ENCODE measurements at regions not wholly inside any gene's neighbourhood (a gene's known extent, or its start where the extent isn't known, plus 50 kb on each side); places are given as distances from the start of the nearest gene placed in this dataset.
"Not testable (repeated sequence)": the region's sequence is repeated elsewhere in the genome, so short reads cannot be mapped to it uniquely, and the experiment has no call there.

DNA sequence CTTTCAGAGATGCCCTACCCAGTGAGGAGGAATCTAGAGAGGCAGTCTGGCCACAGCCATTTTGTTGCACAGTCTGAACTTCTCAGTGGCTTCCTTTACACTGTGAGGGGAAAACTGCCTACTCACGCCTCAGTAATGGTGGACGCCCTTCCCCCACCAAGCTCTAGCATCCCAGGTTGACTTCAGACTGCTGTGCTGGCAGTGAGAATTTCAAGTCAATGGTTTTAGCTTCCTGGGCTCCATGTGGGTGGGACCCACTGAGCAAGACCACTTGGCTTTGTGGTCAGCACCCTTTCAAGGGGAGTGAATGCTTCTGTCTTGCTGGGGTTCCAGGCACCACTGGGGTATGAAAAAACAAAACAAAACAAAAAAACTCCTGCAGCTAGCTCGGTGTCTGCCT, 663.2 kb upstream of the ZNF385D start:
- H2AFZ ChIP-seq (ENCODE audit: low read length) = peak overlapping the region; percentile 22; the same call in 1 of the 2 replicates
- H3K27ac ChIP-seq (ENCODE audit: low read depth, low read length) = no peak overlapping the region
- no peak overlapping the region for H4K91ac ChIP-seq (replicated peaks; ENCODE audit: insufficient read length, low read length)
- no peak overlapping the region for H3K14ac ChIP-seq (ENCODE audit: insufficient read length)
- ChIA-PET POLR2A (ENCODE audit: partially characterized antibody) (interaction anchor here (1.0 kb wide), 1 partner anchor 15 kb away, joined by 3 read pairs; no protein-coding TSS in a partner anchor), CTCF (ENCODE audit: partially characterized antibody) (no interaction called here)
- FAIRE-seq (no peak), DNase-seq (ENCODE audit: low read depth in 1 of 2, low spot score in 2 of 2) (no peak)
- no peak overlapping the region for H2BK20ac ChIP-seq (ENCODE audit: low read length)
- 85% methylated on average over 3 of the region's 3 CpGs; no CpG with 5 or more reads in 1 of the 2 experiments for WGBS, 2 experiments (ENCODE audit: extremely low coverage in 1 of 2, insufficient coverage in 1 of 2, insufficient read length in 1 of 2, insufficient replicate concordance in 2 of 2, low coverage in 1 of 2, low lambda C conversion rate in 2 of 2, missing lambda C conversion rate in 1 of 2)
- no peak overlapping the region for H2BK15ac ChIP-seq (ENCODE audit: low read length)
- H3K79me1 ChIP-seq (ENCODE audit: low read depth, low read length) = no peaks in the 10 kb centered on the region
- peaks cover 7 to 16% of the 10 kb centered on the region in 2 experiments; a peak in 3 of 4 replicates for H3K9me3 ChIP-seq (ENCODE audit: insufficient read depth in 2 of 2, low read depth in 1 of 2, low read length in 1 of 2)
- no peak overlapping the region for H4K5ac ChIP-seq (ENCODE audit: insufficient read length, low read depth, low read length)
- no peak overlapping the region for H3K9ac ChIP-seq (replicated peaks in 1 of 4; ENCODE audit: extremely low read depth in 1 of 4, low read depth in 3 of 4, low read length in 3 of 4)
- H3K23me2 ChIP-seq (ENCODE audit: low read depth, low read length) = no peaks in the 10 kb centered on the region
- H3K56ac ChIP-seq (replicated peaks; ENCODE audit: insufficient read length, low read depth, low read length) = no peak overlapping the region
- no peak overlapping the region for H2BK12ac ChIP-seq (ENCODE audit: low read depth, low read length)
- no peak overlapping the region for H3K4ac ChIP-seq (replicated peaks; ENCODE audit: insufficient read length, low read depth, low read length)
- H3K18ac ChIP-seq (ENCODE audit: extremely low read depth, low read length) = no peak overlapping the region
- peaks cover 0 to 2% (median 0%) of the 10 kb centered on the region in 4 experiments; a peak in 2 of 8 replicates for H3K36me3 ChIP-seq (ENCODE audit: control insufficient read depth in 2 of 4, insufficient read depth in 4 of 4, low read length in 3 of 4)
- H3K23ac ChIP-seq (ENCODE audit: insufficient read length) = no peak overlapping the region
- no peak overlapping the region for H2AK5ac ChIP-seq (ENCODE audit: low read depth, low read length)
- H3K79me2 ChIP-seq (ENCODE audit: control insufficient read depth in 1 of 2, insufficient read depth in 2 of 2, low read length in 2 of 2) = no peaks in the 10 kb centered on the region
- H4K20me1 ChIP-seq (replicated peaks in 1 of 2; ENCODE audit: control insufficient read depth in 1 of 2, insufficient read depth in 2 of 2, low read length in 2 of 2) = no peaks in the 10 kb centered on the region
- H2BK120ac ChIP-seq (replicated peaks; ENCODE audit: low read depth, low read length) = no peak overlapping the region
- H3K4me3 ChIP-seq (ENCODE audit: extremely low read depth in 1 of 4, insufficient read depth in 2 of 4, low read depth in 3 of 4, low read length in 4 of 4) = no peak overlapping the region
- peak overlapping the region; percentile 57; the same call in 1 of the 2 replicates for H4K8ac ChIP-seq (ENCODE audit: extremely low read depth, insufficient read depth, low read length)
- H3K4me1 ChIP-seq (replicated peaks in 1 of 4; ENCODE audit: control insufficient read depth in 3 of 4, insufficient read depth in 4 of 4, low read length in 3 of 4) = no peaks in the 10 kb centered on the region
- TF ChIP-seq BRCA1 (IDR thresholded peaks at IDR 0.05; ENCODE audit: low read depth, low read length) = no peak
- no peaks in the 10 kb centered on the region for H3K27me3 ChIP-seq (replicated peaks in 1 of 4; ENCODE audit: control insufficient read depth in 3 of 4, extremely low read depth in 1 of 4, insufficient read depth in 3 of 4, low read length in 3 of 4)
- H2BK5ac ChIP-seq (ENCODE audit: low read depth, low read length) = no peak overlapping the region
- H3K4me2 ChIP-seq (ENCODE audit: insufficient read depth in 1 of 2, low read depth in 2 of 2, low read length in 2 of 2) = no peak overlapping the region

DNA sequence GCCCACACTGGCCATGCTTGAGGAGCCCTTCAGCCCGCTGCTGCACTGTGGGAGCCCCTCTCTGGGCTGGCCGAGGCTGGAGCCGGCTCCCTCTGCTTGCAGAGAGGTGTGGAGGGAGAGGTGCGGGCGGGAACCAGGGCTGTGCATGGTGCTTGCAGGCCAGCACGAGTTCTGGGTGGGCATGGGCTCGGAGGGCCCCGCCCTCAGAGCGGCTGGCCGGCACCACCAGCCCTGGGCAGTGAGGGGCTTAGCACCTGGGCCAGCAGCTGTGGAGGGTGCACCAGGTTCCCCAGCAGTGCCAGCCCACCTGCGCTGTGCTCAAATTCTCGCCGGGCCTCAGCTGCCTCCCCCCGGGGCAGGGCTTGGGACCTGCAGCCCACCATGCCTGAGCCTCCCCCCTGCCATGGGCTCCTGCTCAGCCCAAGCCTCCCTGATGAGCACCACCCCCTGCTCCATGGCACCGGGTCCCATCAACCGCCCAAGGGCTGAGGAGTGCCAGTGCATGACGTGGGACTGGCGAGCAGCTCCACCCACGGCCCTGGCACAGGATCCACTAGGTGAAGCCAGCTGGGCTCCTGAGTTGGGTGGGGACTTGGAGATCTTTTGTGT, 665.9 kb upstream of the ZNF385D start:
- FAIRE-seq; H2BK5ac ChIP-seq (ENCODE audit: low read depth, low read length); DNase-seq (ENCODE audit: low read depth in 1 of 2, low spot score in 2 of 2); H2AFZ ChIP-seq (ENCODE audit: low read length); H2BK120ac ChIP-seq (replicated peaks; ENCODE audit: low read depth, low read length); H3K23ac ChIP-seq (ENCODE audit: insufficient read length); H4K5ac ChIP-seq (ENCODE audit: insufficient read length, low read depth, low read length); H2AK5ac ChIP-seq (ENCODE audit: low read depth, low read length); H3K79me2 ChIP-seq (ENCODE audit: control insufficient read depth in 1 of 2, insufficient read depth in 2 of 2, low read length in 2 of 2); H3K23me2 ChIP-seq (ENCODE audit: low read depth, low read length); H3K27me3 ChIP-seq (replicated peaks in 1 of 4; ENCODE audit: control insufficient read depth in 3 of 4, extremely low read depth in 1 of 4, insufficient read depth in 3 of 4, low read length in 3 of 4); H3K56ac ChIP-seq (replicated peaks; ENCODE audit: insufficient read length, low read depth, low read length); H4K20me1 ChIP-seq (replicated peaks in 1 of 2; ENCODE audit: control insufficient read depth in 1 of 2, insufficient read depth in 2 of 2, low read length in 2 of 2); H4K8ac ChIP-seq (ENCODE audit: extremely low read depth, insufficient read depth, low read length); H3K36me3 ChIP-seq (ENCODE audit: control insufficient read depth in 2 of 4, insufficient read depth in 4 of 4, low read length in 3 of 4); H3K18ac ChIP-seq (ENCODE audit: extremely low read depth, low read length); H3K4me2 ChIP-seq (ENCODE audit: insufficient read depth in 1 of 2, low read depth in 2 of 2, low read length in 2 of 2); H2BK15ac ChIP-seq (ENCODE audit: low read length); H3K4me1 ChIP-seq (replicated peaks in 1 of 4; ENCODE audit: control insufficient read depth in 3 of 4, insufficient read depth in 4 of 4, low read length in 3 of 4); H4K91ac ChIP-seq (replicated peaks; ENCODE audit: insufficient read length, low read length); H2BK12ac ChIP-seq (ENCODE audit: low read depth, low read length); H3K4me3 ChIP-seq (ENCODE audit: extremely low read depth in 1 of 4, insufficient read depth in 2 of 4, low read depth in 3 of 4, low read length in 4 of 4); H3K4ac ChIP-seq (replicated peaks; ENCODE audit: insufficient read length, low read depth, low read length); H2BK20ac ChIP-seq (ENCODE audit: low read length); H3K14ac ChIP-seq (ENCODE audit: insufficient read length); POLR2A ChIA-PET (ENCODE audit: partially characterized antibody); H3K9ac ChIP-seq (replicated peaks in 1 of 4; ENCODE audit: extremely low read depth in 1 of 4, low read depth in 3 of 4, low read length in 3 of 4); H3K27ac ChIP-seq (ENCODE audit: low read depth, low read length); H3K79me1 ChIP-seq (ENCODE audit: low read depth, low read length): not testable (repeated sequence)
- CTCF ChIA-PET (ENCODE audit: partially characterized antibody) = interaction anchor here (0.9 kb wide), 1 partner anchor 147 kb away, joined by 4 read pairs; no protein-coding TSS in a partner anchor
- 74% methylated on average over 17 of the region's 19 CpGs; no CpG with 5 or more reads in 1 of the 2 experiments for WGBS, 2 experiments (ENCODE audit: extremely low coverage in 1 of 2, insufficient coverage in 1 of 2, insufficient read length in 1 of 2, insufficient replicate concordance in 2 of 2, low coverage in 1 of 2, low lambda C conversion rate in 2 of 2, missing lambda C conversion rate in 1 of 2)
- peaks cover 7 to 16% of the 10 kb centered on the region in 2 experiments; a peak in 3 of 4 replicates for H3K9me3 ChIP-seq (ENCODE audit: insufficient read depth in 2 of 2, low read depth in 1 of 2, low read length in 1 of 2)

Measured in H1 (cell line).